Prostate gland (tissue), 2 donors: ENCODE measurements at regions not wholly inside any gene's neighbourhood (a gene's known extent, or its start where the extent isn't known, plus 50 kb on each side); places are given as distances from the start of the nearest gene placed in this dataset.

ENCODE experiments used
- DNase-seq: peaks from one replicate; pipeline ENCODE4 v3.0.0-alpha.2; 2019; ENCODE audit warnings: low spot score
- H3K27ac ChIP-seq, 2 donors: fragments of 200-600 bp; sonication (generic); 2 replicates each; pipeline ENCODE4 v1.5.1; 2017 to 2019
- H3K27me3 ChIP-seq: fragments of 200-600 bp; sonication (generic); replicated peaks from 2 replicates; pipeline ENCODE4 v1.5.1; 2019; ENCODE audit not compliant: insufficient read depth
- H3K36me3 ChIP-seq, 2 donors: fragments of 200-600 bp; sonication (generic); 1 replicate in 1 of 2; 2 replicates in 1 of 2; pipeline versions ENCODE4 v1.5.1 to v1.8.1; 2017 to 2019
- H3K4me1 ChIP-seq: fragments of 200-600 bp; sonication (generic); replicated peaks from 2 replicates; pipeline ENCODE4 v1.5.1; 2019
- H3K4me3 ChIP-seq, 2 donors: fragments of 200-600 bp; sonication (generic); 2 replicates each; pipeline ENCODE4 v1.5.1; 2017 to 2019
- H3K9me3 ChIP-seq: fragments of 200-600 bp; sonication (generic); 2 replicates; pipeline ENCODE4 v1.5.1; 2017
- CTCF ChIP-seq, 4 experiments: fragments of 200-600 bp in 2 of 4; fragments of 450-650 bp in 2 of 4; sonication (generic) in 2 of 4; IDR thresholded peaks; 1 replicate in 3 of 4; 2 replicates in 1 of 4; pipeline ENCODE4 v1.5.1; 2016 to 2019; ENCODE audit warnings: antibody characterized with exemption in 4 of 4, mild to moderate bottlenecking in 2 of 4, moderate library complexity in 2 of 4
- POLR2A ChIP-seq: fragments of 450-650 bp; IDR thresholded peaks from one replicate; pipeline ENCODE4 v1.6.1; 2016; ENCODE audit warnings: antibody characterized with exemption, mild to moderate bottlenecking
- POLR2AphosphoS5 ChIP-seq: sonication (generic); formaldehyde crosslinking; IDR thresholded peaks from one replicate; pipeline ENCODE4 v1.6.1; 2017; ENCODE audit warnings: antibody characterized with exemption
- WGBS: methylation state at CpG from one replicate; pipeline ENCODE4 v1.1.5; 2018; 5-methylcytosine and 5-hydroxymethylcytosine counted together
- intact Hi-C: fragments of 100-400 bp; cut with DNase I; formaldehyde crosslinking; loops from one replicate; pipeline ENCODE4 v1.14.2; 2022

DNA sequence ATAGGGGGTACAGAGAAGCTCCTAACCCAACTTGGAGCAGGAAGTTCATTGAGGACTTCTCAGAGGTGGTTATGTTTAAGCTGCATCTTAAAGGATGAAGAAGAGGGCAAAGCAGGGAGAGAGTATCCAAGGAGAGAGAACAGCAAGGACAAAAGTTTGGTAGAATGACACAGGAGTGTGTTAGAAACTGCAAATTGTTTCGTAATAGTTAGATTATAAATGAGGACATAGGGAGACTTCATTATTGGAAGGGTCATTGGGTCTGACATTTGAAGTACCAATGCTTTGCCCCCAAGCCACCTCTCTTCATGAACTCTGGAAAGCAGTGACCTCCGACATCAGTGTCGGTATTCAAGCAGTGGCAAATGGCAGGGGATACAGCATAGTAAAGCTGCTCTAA, 209.6 kb upstream of the JUN start:
- no peak for DNase-seq
- 88% methylated on average over 3 of the region's 3 CpGs for WGBS
- intact Hi-C loops: no loop called here
- Histone ChIP-seq H3K4me3 (no peak overlapping the region), H3K36me3 (no peaks in the 10 kb centered on the region), H3K9me3 (no peaks in the 10 kb centered on the region), H3K4me1 (no peaks in the 10 kb centered on the region), H3K27ac (no peak overlapping the region), H3K27me3 (no peaks in the 10 kb centered on the region)
- TF ChIP-seq POLR2AphosphoS5 (no peak), CTCF (IDR thresholded peaks at IDR 0.05) (no peak), POLR2A (no peak)

GRCh38 chr1:58994664-58995063, 210.8 kb upstream of the JUN start:
- Histone ChIP-seq H3K27ac (no peak overlapping the region), H3K36me3 (no peaks in the 10 kb centered on the region), H3K4me1 (no peaks in the 10 kb centered on the region), H3K27me3 (no peaks in the 10 kb centered on the region), H3K9me3 (no peaks in the 10 kb centered on the region), H3K4me3 (no peak overlapping the region)
- WGBS: 17% methylated on average over 2 of the region's 2 CpGs
- TF ChIP-seq POLR2AphosphoS5 (no peak), POLR2A (no peak), CTCF (IDR thresholded peaks at IDR 0.05) (no peak)
- intact Hi-C loops: no loop called here
- no peak for DNase-seq

- WGBS: 95% methylated on average over 2 of the region's 2 CpGs
- intact Hi-C loops: no loop called here
- H3K27ac ChIP-seq: no peak overlapping the region
- no peak for DNase-seq
- no peaks in the 10 kb centered on the region for H3K27me3 ChIP-seq
- H3K9me3 ChIP-seq: no peaks in the 10 kb centered on the region
- H3K36me3 ChIP-seq: no peaks in the 10 kb centered on the region
- H3K4me1 ChIP-seq: no peaks in the 10 kb centered on the region
- H3K4me3 ChIP-seq: no peak overlapping the region
- no peak for TF ChIP-seq CTCF (IDR thresholded peaks at IDR 0.05)
These were observed 212.7 kb upstream of the JUN start for GRCh38 chr1:58996341-58997059.

- H3K27me3 ChIP-seq: no peaks in the 10 kb centered on the region
- H3K36me3 ChIP-seq: no peaks in the 10 kb centered on the region
- no peak overlapping the region for H3K27ac ChIP-seq
- intact Hi-C loops: no loop called here
- H3K9me3 ChIP-seq: no peaks in the 10 kb centered on the region
- no peak for TF ChIP-seq POLR2AphosphoS5
- no peak for TF ChIP-seq CTCF (IDR thresholded peaks at IDR 0.05)
- TF ChIP-seq POLR2A: no peak
- WGBS: 95% methylated on average over 1 of the region's 1 CpG
- no peak for DNase-seq
- H3K4me1 ChIP-seq: no peaks in the 10 kb centered on the region
- no peak overlapping the region for H3K4me3 ChIP-seq
These were observed 213.2 kb upstream of the JUN start for GRCh38 chr1:58997060-58997411.

GRCh38 chr1:58997637-58998036, 213.8 kb upstream of the JUN start:
- H3K36me3 ChIP-seq: no peaks in the 10 kb centered on the region
- H3K4me3 ChIP-seq: no peak overlapping the region
- intact Hi-C loops: no loop called here
- H3K9me3 ChIP-seq: no peaks in the 10 kb centered on the region
- H3K4me1 ChIP-seq: no peaks in the 10 kb centered on the region
- WGBS: 89% methylated on average over 1 of the region's 1 CpG
- H3K27me3 ChIP-seq: no peaks in the 10 kb centered on the region
- DNase-seq: no peak
- H3K27ac ChIP-seq: no peak overlapping the region
- TF ChIP-seq CTCF (IDR thresholded peaks at IDR 0.05): no peak
- no peak for TF ChIP-seq POLR2AphosphoS5
- TF ChIP-seq POLR2A: no peak
